ENCODE measurements at regions not wholly inside any gene's neighbourhood (a gene's known extent, or its start where the extent isn't known, plus 50 kb on each side); places are given as distances from the start of the nearest gene placed in this dataset.

GRCh38 chr3:72237679-72238009 lies 452.7 kb upstream of the PROK2 start:
- Mint-ChIP-seq H3K4me1 (ENCODE audit: unreplicated experiment) (peaks cover 30% of the 10 kb centered on the region), H3K27me3 (ENCODE audit: unreplicated experiment) (peaks cover 23% of the 10 kb centered on the region), H3K27ac (ENCODE audit: unreplicated experiment) (no peak overlapping the region), H3K4me3 (ENCODE audit: unreplicated experiment) (no peak overlapping the region), H3K9me3 (ENCODE audit: unreplicated experiment) (no peaks in the 10 kb centered on the region), H3K36me3 (ENCODE audit: unreplicated experiment) (no peaks in the 10 kb centered on the region)
- DNase-seq (ENCODE audit: extremely low spot score, unreplicated experiment) = no peak
- no peak for TF ChIP-seq CTCF (IDR thresholded peaks at IDR 0.05)

GRCh38 chr3:72234391-72234790 lies 449.4 kb upstream of the PROK2 start:
- DNase-seq (ENCODE audit: extremely low spot score, unreplicated experiment) = no peak

GRCh38 chr3:72233571-72233970 lies 448.6 kb upstream of the PROK2 start:
- Mint-ChIP-seq H3K4me1 (ENCODE audit: unreplicated experiment) (peaks cover 16% of the 10 kb centered on the region), H3K27me3 (ENCODE audit: unreplicated experiment) (peaks cover 54% of the 10 kb centered on the region), H3K9me3 (ENCODE audit: unreplicated experiment) (no peaks in the 10 kb centered on the region), H3K4me3 (ENCODE audit: unreplicated experiment) (no peak overlapping the region), H3K27ac (ENCODE audit: unreplicated experiment) (no peak overlapping the region), H3K36me3 (ENCODE audit: unreplicated experiment) (no peaks in the 10 kb centered on the region)
- no peak for DNase-seq (ENCODE audit: extremely low spot score, unreplicated experiment)
- no peak for TF ChIP-seq CTCF (IDR thresholded peaks at IDR 0.05)

More at GRCh38 chr3:72234391-72234790, 449.4 kb upstream of the PROK2 start:
- no peaks in the 10 kb centered on the region for H3K36me3 Mint-ChIP-seq (ENCODE audit: unreplicated experiment)
- H3K27me3 Mint-ChIP-seq (ENCODE audit: unreplicated experiment) = peaks cover 49% of the 10 kb centered on the region
- TF ChIP-seq CTCF (IDR thresholded peaks at IDR 0.05) = no peak
- no peak overlapping the region for H3K27ac Mint-ChIP-seq (ENCODE audit: unreplicated experiment)
- H3K9me3 Mint-ChIP-seq (ENCODE audit: unreplicated experiment) = no peaks in the 10 kb centered on the region
- peaks cover 24% of the 10 kb centered on the region for H3K4me1 Mint-ChIP-seq (ENCODE audit: unreplicated experiment)
- H3K4me3 Mint-ChIP-seq (ENCODE audit: unreplicated experiment) = no peak overlapping the region

- no peak overlapping the region for H3K27ac Mint-ChIP-seq (ENCODE audit: unreplicated experiment)
- DNase-seq (ENCODE audit: extremely low spot score, unreplicated experiment) = no peak
- no peaks in the 10 kb centered on the region for H3K36me3 Mint-ChIP-seq (ENCODE audit: unreplicated experiment)
- TF ChIP-seq CTCF (IDR thresholded peaks at IDR 0.05) = no peak
- H3K9me3 Mint-ChIP-seq (ENCODE audit: unreplicated experiment) = no peaks in the 10 kb centered on the region
- H3K4me3 Mint-ChIP-seq (ENCODE audit: unreplicated experiment) = no peak overlapping the region
- H3K4me1 Mint-ChIP-seq (ENCODE audit: unreplicated experiment) = peaks cover 8% of the 10 kb centered on the region
- H3K27me3 Mint-ChIP-seq (ENCODE audit: unreplicated experiment) = peaks cover 62% of the 10 kb centered on the region
These were observed 447.8 kb upstream of the PROK2 start for GRCh38 chr3:72232777-72233176.

- no peak for DNase-seq (ENCODE audit: extremely low spot score, unreplicated experiment)
- peaks cover 65% of the 10 kb centered on the region for H3K27me3 Mint-ChIP-seq (ENCODE audit: unreplicated experiment)
- H3K4me1 Mint-ChIP-seq (ENCODE audit: unreplicated experiment) = peaks cover 6% of the 10 kb centered on the region
- no peaks in the 10 kb centered on the region for H3K9me3 Mint-ChIP-seq (ENCODE audit: unreplicated experiment)
- H3K27ac Mint-ChIP-seq (ENCODE audit: unreplicated experiment) = no peak overlapping the region
- H3K36me3 Mint-ChIP-seq (ENCODE audit: unreplicated experiment) = no peaks in the 10 kb centered on the region
- no peak overlapping the region for H3K4me3 Mint-ChIP-seq (ENCODE audit: unreplicated experiment)
- TF ChIP-seq CTCF (IDR thresholded peaks at IDR 0.05) = no peak
These were observed 447.4 kb upstream of the PROK2 start for GRCh38 chr3:72232331-72232730.

Measured in osteocyte (in vitro differentiated cells).